Activated naive CD4-positive, alpha-beta T cell treated with anti-CD3 and anti-CD28 coated beads for 36 hours (primary cell): ENCODE measurements at regions not wholly inside any gene's neighbourhood (a gene's known extent, or its start where the extent isn't known, plus 50 kb on each side); places are given as distances from the start of the nearest gene placed in this dataset.

Experiments used
- CTCF ChIA-PET: fragments of 350-600 bp; sonication (Branson Sonifier 250); formaldehyde crosslinking; loops from one replicate; lab custom pipeline; 2021; ENCODE audit warnings: antibody characterized with exemption; lab: Charles Lee
- DNase-seq: peaks from one replicate; pipeline ENCODE4 v3.0.0-alpha.2; 2020
- H3K27ac Mint-ChIP-seq: one replicate; pipeline ENCODE4 v1.8.0; 2021; ENCODE audit warnings: mild to moderate bottlenecking, mixed read lengths
- H3K27me3 Mint-ChIP-seq: one replicate; pipeline ENCODE4 v1.8.0; 2021; ENCODE audit warnings: low read depth, mixed read lengths
- H3K36me3 Mint-ChIP-seq: one replicate; pipeline ENCODE4 v1.8.0; 2021; ENCODE audit warnings: low read depth, mixed read lengths
- H3K4me1 Mint-ChIP-seq: one replicate; pipeline ENCODE4 v1.8.0; 2021; ENCODE audit warnings: low read depth, mixed read lengths
- H3K4me3 Mint-ChIP-seq: one replicate; pipeline ENCODE4 v1.8.0; 2021; ENCODE audit warnings: mild to moderate bottlenecking, moderate library complexity, mixed read lengths
- H3K9me3 Mint-ChIP-seq: one replicate; pipeline ENCODE4 v1.8.0; 2021; ENCODE audit warnings: mixed read lengths
- intact Hi-C: fragments of 100-400 bp; cut with micrococcal nuclease; formaldehyde crosslinking; loops from one replicate; pipeline ENCODE4 v1.15.1; 2023

GRCh38 chr1:75984781-75985180 lies 52.6 kb upstream of the ASB17 start:
- Mint-ChIP-seq H3K4me1 (no peaks in the 10 kb centered on the region), H3K9me3 (peaks cover 9% of the 10 kb centered on the region), H3K27ac (no peak overlapping the region), H3K36me3 (peaks cover 7% of the 10 kb centered on the region), H3K4me3 (no peak overlapping the region), H3K27me3 (peaks cover 2% of the 10 kb centered on the region)
- DNase-seq = no peak
- CTCF ChIA-PET = no interaction called here
- intact Hi-C loops = no loop called here

- H3K4me3 Mint-ChIP-seq = no peak overlapping the region
- H3K27ac Mint-ChIP-seq = no peak overlapping the region
- no peaks in the 10 kb centered on the region for H3K4me1 Mint-ChIP-seq
- peaks cover 2% of the 10 kb centered on the region for H3K27me3 Mint-ChIP-seq
- intact Hi-C loops = no loop called here
- H3K36me3 Mint-ChIP-seq = peaks cover 7% of the 10 kb centered on the region
- CTCF ChIA-PET = interaction anchor here (1.0 kb wide), 1 partner anchor 168 kb away, joined by 3 read pairs; no protein-coding TSS in a partner anchor
- peaks cover 9% of the 10 kb centered on the region for H3K9me3 Mint-ChIP-seq
- no peak for DNase-seq
Observed at GRCh38 chr1:75985827-75986226, 53.6 kb upstream of the ASB17 start.

DNA sequence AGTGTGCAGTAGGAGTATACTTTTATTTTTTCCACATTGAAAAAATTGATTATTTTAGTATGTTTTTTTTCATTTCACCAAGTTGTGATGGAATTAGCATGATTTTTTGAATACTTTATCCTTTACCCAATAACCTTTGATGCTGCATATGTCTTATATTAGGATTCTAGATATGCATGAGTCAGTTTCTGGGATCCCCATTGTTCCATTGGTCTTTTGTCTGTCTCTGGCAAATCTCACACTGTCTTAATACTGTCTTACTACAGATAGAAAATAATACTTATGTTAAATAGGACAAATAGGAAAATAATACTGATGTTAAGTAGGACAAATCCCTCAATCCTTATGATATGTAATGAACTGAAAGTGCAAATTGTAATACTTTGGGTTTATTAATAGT lies 54.3 kb upstream of the ASB17 start:
- Mint-ChIP-seq H3K4me1 (no peaks in the 10 kb centered on the region), H3K4me3 (no peak overlapping the region), H3K27me3 (no peaks in the 10 kb centered on the region), H3K27ac (no peak overlapping the region), H3K36me3 (peaks cover 7% of the 10 kb centered on the region), H3K9me3 (peaks cover 9% of the 10 kb centered on the region)
- DNase-seq = no peak
- intact Hi-C loops = no loop called here
- CTCF ChIA-PET = no interaction called here

DNA sequence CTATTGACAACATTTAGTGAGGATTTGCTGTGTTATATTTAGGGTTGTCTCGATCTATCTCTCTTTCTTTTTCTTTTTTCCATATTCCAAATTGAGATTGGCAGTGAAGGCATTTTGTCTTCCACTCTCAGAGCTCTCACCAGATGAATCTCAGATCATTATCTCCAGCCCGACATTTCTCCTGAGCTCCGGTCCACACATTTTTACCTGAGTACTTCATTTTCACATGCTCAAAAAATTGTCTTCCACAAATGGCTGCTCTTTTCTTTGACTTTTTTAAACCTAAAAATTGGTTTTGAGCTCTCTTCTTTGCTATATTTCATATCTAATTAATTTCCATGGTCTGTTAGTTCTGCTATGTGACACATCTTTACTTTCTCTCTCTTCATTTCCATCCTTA lies 56.9 kb upstream of the ASB17 start:
- Mint-ChIP-seq H3K36me3 (peaks cover 4% of the 10 kb centered on the region), H3K27me3 (no peaks in the 10 kb centered on the region)
- CTCF ChIA-PET = interaction anchor here (0.7 kb wide), 1 partner anchor 23 kb away, joined by 3 read pairs; no protein-coding TSS in a partner anchor

GRCh38 chr1:75990686-75991085 lies 58.5 kb upstream of the ASB17 start:
- H3K9me3 Mint-ChIP-seq = no peaks in the 10 kb centered on the region
- H3K4me3 Mint-ChIP-seq = no peak overlapping the region
- CTCF ChIA-PET = interaction anchor here (0.7 to 2.3 kb wide), 11 partner anchors 9 to 783 kb away, joined by 3 to 8 read pairs (median 4); no protein-coding TSS in a partner anchor
- H3K27ac Mint-ChIP-seq = no peak overlapping the region
- H3K27me3 Mint-ChIP-seq = no peaks in the 10 kb centered on the region
- no peaks in the 10 kb centered on the region for H3K4me1 Mint-ChIP-seq
- no peaks in the 10 kb centered on the region for H3K36me3 Mint-ChIP-seq
- DNase-seq = no peak
- intact Hi-C loops = loop anchor here (1.0 to 5.0 kb wide), 6 partner anchors 84 to 1153 kb away; partner anchors contain the start of gene ST6GALNAC3

More for the DNA sequence above, 56.9 kb upstream of the ASB17 start:
- no peak for DNase-seq
- H3K4me3 Mint-ChIP-seq = no peak overlapping the region
- intact Hi-C loops = no loop called here
- H3K27ac Mint-ChIP-seq = no peak overlapping the region
- no peaks in the 10 kb centered on the region for H3K4me1 Mint-ChIP-seq
- peaks cover 5% of the 10 kb centered on the region for H3K9me3 Mint-ChIP-seq

DNA sequence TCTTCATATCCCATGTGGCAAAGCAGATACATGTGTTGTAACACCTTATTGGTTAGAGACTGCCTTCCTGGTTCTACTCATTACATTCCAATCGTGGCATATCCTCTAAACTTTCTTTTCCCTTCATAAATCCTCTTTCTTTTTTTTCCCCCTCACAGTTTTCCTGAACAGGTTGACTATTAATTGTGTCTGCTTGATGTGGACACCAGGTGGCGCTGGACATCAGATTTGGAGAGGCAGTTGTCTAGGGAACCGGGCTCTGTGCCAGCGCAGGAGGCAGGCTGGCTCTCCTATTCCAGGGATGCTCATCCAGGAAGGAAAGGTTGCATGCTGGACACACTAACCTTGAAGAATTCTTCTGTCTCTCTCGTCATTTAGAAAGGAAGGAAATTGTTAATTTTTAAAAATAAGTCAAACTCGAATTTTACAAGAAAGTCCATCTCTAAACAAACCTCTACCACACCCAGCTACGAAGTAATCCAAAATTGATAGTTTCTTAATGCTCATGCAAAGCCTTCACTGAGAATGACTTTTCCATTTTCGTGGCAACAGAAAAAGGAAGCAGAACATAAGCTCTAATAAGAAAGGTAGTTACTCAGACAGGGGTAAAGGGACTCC lies 59.4 kb upstream of the ASB17 start:
- Mint-ChIP-seq H3K27ac (no peak overlapping the region), H3K36me3 (no peaks in the 10 kb centered on the region), H3K4me3 (no peak overlapping the region), H3K4me1 (no peaks in the 10 kb centered on the region), H3K27me3 (no peaks in the 10 kb centered on the region), H3K9me3 (no peaks in the 10 kb centered on the region)
- peak; percentile 88 for DNase-seq
- intact Hi-C loops = loop anchor here (1.0 to 5.0 kb wide), 6 partner anchors 83 to 1152 kb away; partner anchors contain the start of gene ST6GALNAC3
- CTCF ChIA-PET = interaction anchor here (0.7 to 2.3 kb wide), 8 partner anchors 10 to 444 kb away, joined by 3 to 8 read pairs (median 4); no protein-coding TSS in a partner anchor

DNA sequence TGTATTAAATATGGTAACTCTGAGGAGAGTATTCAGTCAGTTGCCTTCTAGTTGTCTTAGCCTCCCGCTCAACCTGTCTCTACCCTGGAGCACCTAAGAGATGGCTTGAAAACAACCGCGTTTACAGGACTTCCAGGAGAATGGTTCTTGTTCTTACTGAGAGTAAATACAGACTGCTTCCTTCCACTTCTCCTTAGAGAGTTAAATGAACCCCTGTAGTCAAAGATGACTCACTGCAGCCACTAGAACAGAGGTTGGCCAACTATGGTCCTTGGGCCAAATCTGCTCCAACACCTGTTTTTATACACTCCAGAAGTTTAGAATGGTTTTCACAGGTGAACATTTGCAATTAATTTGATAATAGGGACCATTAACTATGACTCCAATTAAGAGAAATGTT lies 60.1 kb upstream of the ASB17 start:
- Mint-ChIP-seq H3K36me3 (no peaks in the 10 kb centered on the region), H3K4me3 (no peak overlapping the region), H3K9me3 (no peaks in the 10 kb centered on the region), H3K27ac (no peak overlapping the region), H3K4me1 (no peaks in the 10 kb centered on the region), H3K27me3 (no peaks in the 10 kb centered on the region)
- no peak for DNase-seq
- intact Hi-C loops = loop anchor here (5.0 kb wide), 2 partner anchors 335 to 1135 kb away; no protein-coding TSS in a partner anchor
- CTCF ChIA-PET = interaction anchor here (0.7 to 2.3 kb wide), 4 partner anchors 11 to 443 kb away, joined by 3 to 7 read pairs (median 3); no protein-coding TSS in a partner anchor

DNA sequence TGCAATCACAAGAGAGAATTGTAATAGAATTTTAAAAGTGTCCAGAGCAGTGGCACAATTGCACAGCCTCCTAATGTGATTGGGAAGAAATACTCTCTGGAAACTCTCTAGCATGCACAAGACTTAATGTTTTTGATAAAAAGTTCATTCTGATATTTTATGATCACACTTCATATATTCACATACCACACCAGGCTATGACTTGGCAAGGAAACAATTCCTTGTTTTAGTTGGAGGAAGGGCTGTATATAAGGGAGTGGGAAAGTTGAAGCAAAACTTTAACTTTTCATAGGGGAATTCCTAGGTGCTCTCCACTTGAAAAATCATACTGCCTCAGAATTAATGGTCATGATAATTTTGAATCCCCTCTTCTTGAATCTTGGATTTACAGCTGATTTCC lies 61.5 kb upstream of the ASB17 start:
- H3K9me3 Mint-ChIP-seq = no peaks in the 10 kb centered on the region
- H3K27me3 Mint-ChIP-seq = no peaks in the 10 kb centered on the region
- H3K36me3 Mint-ChIP-seq = no peaks in the 10 kb centered on the region
- no peak for DNase-seq
- H3K4me1 Mint-ChIP-seq = no peaks in the 10 kb centered on the region
- CTCF ChIA-PET = no interaction called here
- no peak overlapping the region for H3K4me3 Mint-ChIP-seq
- intact Hi-C loops = loop anchor here (5.0 kb wide), 2 partner anchors 334 to 1134 kb away; no protein-coding TSS in a partner anchor
- H3K27ac Mint-ChIP-seq = no peak overlapping the region

DNA sequence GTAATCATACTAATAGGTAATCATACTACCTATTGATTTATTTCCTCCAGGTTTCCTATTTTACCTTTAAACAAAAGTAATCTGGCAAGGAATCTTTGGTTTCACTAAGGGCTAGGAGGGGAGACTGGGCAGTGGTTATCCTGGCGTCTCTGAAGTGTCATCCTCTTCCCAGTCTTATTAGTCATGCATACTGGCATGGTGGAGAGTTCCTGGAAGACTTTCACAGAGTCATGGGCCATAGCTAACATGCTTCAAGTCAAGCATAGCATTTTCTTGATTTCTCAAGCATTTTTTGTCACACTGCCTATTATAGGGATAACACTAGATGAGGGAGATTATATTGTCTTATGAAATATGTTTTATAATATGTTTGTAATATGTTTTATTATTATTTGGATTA lies 64.0 kb upstream of the ASB17 start:
- Mint-ChIP-seq H3K9me3 (no peaks in the 10 kb centered on the region), H3K4me3 (no peak overlapping the region), H3K4me1 (peaks cover 2% of the 10 kb centered on the region), H3K36me3 (no peaks in the 10 kb centered on the region), H3K27ac (no peak overlapping the region), H3K27me3 (no peaks in the 10 kb centered on the region)
- CTCF ChIA-PET = no interaction called here
- intact Hi-C loops = no loop called here
- DNase-seq = no peak

GRCh38 chr1:75999034-75999433 lies 66.8 kb upstream of the ASB17 start:
- no peaks in the 10 kb centered on the region for H3K27me3 Mint-ChIP-seq
- intact Hi-C loops = no loop called here
- peaks cover 2% of the 10 kb centered on the region for H3K4me1 Mint-ChIP-seq
- no peak overlapping the region for H3K4me3 Mint-ChIP-seq
- CTCF ChIA-PET = no interaction called here
- H3K27ac Mint-ChIP-seq = no peak overlapping the region
- H3K9me3 Mint-ChIP-seq = no peaks in the 10 kb centered on the region
- H3K36me3 Mint-ChIP-seq = no peaks in the 10 kb centered on the region
- DNase-seq = no peak

- Mint-ChIP-seq H3K4me3 (no peak overlapping the region), H3K27me3 (no peaks in the 10 kb centered on the region), H3K9me3 (no peaks in the 10 kb centered on the region), H3K4me1 (peaks cover 2% of the 10 kb centered on the region), H3K27ac (no peak overlapping the region), H3K36me3 (no peaks in the 10 kb centered on the region)
- CTCF ChIA-PET = interaction anchor here (1.3 kb wide), 1 partner anchor 13 kb away, joined by 5 read pairs; no protein-coding TSS in a partner anchor
- intact Hi-C loops = no loop called here
- DNase-seq = no peak
Observed at GRCh38 chr1:76003946-76004345, 70.6 kb upstream of the ST6GALNAC3 start.

DNA sequence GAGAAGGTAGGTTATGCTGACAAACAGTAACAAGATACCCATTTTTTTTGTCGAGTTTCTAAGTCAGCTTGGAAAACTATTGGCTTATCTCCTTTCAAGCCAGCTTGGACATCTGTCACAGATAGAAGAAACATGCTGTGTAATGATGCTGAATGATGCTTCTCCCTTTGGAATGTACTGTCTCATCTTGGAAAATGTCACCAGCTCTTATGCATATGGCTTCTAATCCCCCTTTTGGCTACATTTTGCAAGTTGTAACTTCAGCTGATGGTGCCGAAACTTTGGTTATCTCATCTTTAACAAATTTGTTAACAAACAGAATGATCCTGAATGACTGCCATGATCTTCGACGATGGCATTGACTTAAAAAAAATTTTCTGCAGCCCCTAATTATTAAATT lies 68.8 kb upstream of the ST6GALNAC3 start:
- H3K27ac Mint-ChIP-seq = no peak overlapping the region
- CTCF ChIA-PET = no interaction called here
- H3K9me3 Mint-ChIP-seq = no peaks in the 10 kb centered on the region
- H3K36me3 Mint-ChIP-seq = no peaks in the 10 kb centered on the region
- H3K27me3 Mint-ChIP-seq = no peaks in the 10 kb centered on the region
- no peaks in the 10 kb centered on the region for H3K4me1 Mint-ChIP-seq
- intact Hi-C loops = no loop called here
- DNase-seq = no peak
- H3K4me3 Mint-ChIP-seq = no peak overlapping the region

- CTCF ChIA-PET = no interaction called here
- Mint-ChIP-seq H3K9me3 (no peaks in the 10 kb centered on the region), H3K36me3 (no peaks in the 10 kb centered on the region), H3K4me3 (no peak overlapping the region), H3K27me3 (no peaks in the 10 kb centered on the region), H3K4me1 (no peaks in the 10 kb centered on the region), H3K27ac (no peak overlapping the region)
- DNase-seq = no peak
- intact Hi-C loops = no loop called here
Observed at GRCh38 chr1:76006234-76006633, 68.3 kb upstream of the ST6GALNAC3 start.
